Naive thymus-derived CD4-positive, alpha-beta T cell (primary cell): ENCODE measurements at regions not wholly inside any gene's neighbourhood (a gene's known extent, or its start where the extent isn't known, plus 50 kb on each side); places are given as distances from the start of the nearest gene placed in this dataset.

Experiments
- ATAC-seq: fragments of 150-1000 bp; cut with Tn5 transposase; 2 replicates; pipeline ENCODE4 v1.10.0; 2021; ENCODE audit warnings: mild to moderate bottlenecking, moderate library complexity
- CTCF ChIA-PET: fragments of 350-600 bp; sonication (Branson Sonifier 250); formaldehyde crosslinking; loops from one replicate; lab custom pipeline; 2021; ENCODE audit warnings: antibody characterized with exemption; lab: Charles Lee
- POLR2A ChIA-PET: fragments of 350-600 bp; sonication (Branson Sonifier 250); formaldehyde crosslinking; loops from one replicate; lab custom pipeline; 2021; ENCODE audit warnings: antibody characterized with exemption, inconsistent platforms; lab: Charles Lee
- DNase-seq, 9 donors: peaks; one replicate each; pipeline versions ENCODE4 v3.0.0 to v3.0.0-alpha.2; 2020 to 2022; ENCODE audit warnings: mixed read lengths in 1 of 9
- H3K27ac ChIP-seq: one replicate; pipeline ENCODE4 v1.7.0; 2013; ENCODE audit warnings: mild to moderate bottlenecking, low read depth, low read length, moderate library complexity
- H3K27me3 ChIP-seq, 2 donors: one replicate each; pipeline ENCODE4 v1.7.0; 2013; ENCODE audit warnings: low read length in 2 of 2, mild to moderate bottlenecking in 2 of 2, moderate library complexity in 2 of 2; ENCODE audit not compliant: control insufficient read depth in 2 of 2, insufficient read depth in 2 of 2
- H3K36me3 ChIP-seq, 3 experiments: 1 replicate in 2 of 3; 2 replicates in 1 of 3; pipeline ENCODE4 v1.7.0; 2013; ENCODE audit warnings: low read length in 3 of 3, mild to moderate bottlenecking in 3 of 3, moderate library complexity in 1 of 3; ENCODE audit not compliant: insufficient read depth in 3 of 3, control insufficient read depth in 2 of 3
- H3K4me1 ChIP-seq, 2 donors: one replicate each; pipeline ENCODE4 v1.7.0; 2013; ENCODE audit warnings: low read length in 2 of 2, mild to moderate bottlenecking in 2 of 2, moderate library complexity in 1 of 2; ENCODE audit not compliant: control insufficient read depth in 2 of 2, insufficient read depth in 2 of 2
- H3K4me3 ChIP-seq: 2 replicates; pipeline ENCODE4 v1.7.0; 2013; ENCODE audit warnings: mild to moderate bottlenecking, low read length
- H3K9me3 ChIP-seq, 3 experiments: 1 replicate in 2 of 3; 2 replicates in 1 of 3; pipeline ENCODE4 v1.7.0; 2013; ENCODE audit warnings: low read length in 3 of 3; ENCODE audit not compliant: control insufficient read depth in 2 of 3
- H3K27ac Mint-ChIP-seq, 9 donors: one replicate each; pipeline ENCODE4 v1.8.0; 2020 to 2022; ENCODE audit warnings: mixed read lengths in 9 of 9, mild to moderate bottlenecking in 8 of 9, moderate library complexity in 5 of 9, inconsistent platforms in 2 of 9
- H3K27me3 Mint-ChIP-seq, 5 donors: one replicate each; pipeline ENCODE4 v1.8.0; 2021 to 2022; ENCODE audit warnings: mixed read lengths in 5 of 5, mild to moderate bottlenecking in 1 of 5
- H3K36me3 Mint-ChIP-seq, 5 donors: one replicate each; pipeline ENCODE4 v1.8.0; 2020 to 2022; ENCODE audit warnings: mixed read lengths in 5 of 5, mild to moderate bottlenecking in 3 of 5, inconsistent platforms in 1 of 5
- H3K4me1 Mint-ChIP-seq, 7 donors: one replicate each; pipeline ENCODE4 v1.8.0; 2020 to 2022; ENCODE audit warnings: mixed read lengths in 7 of 7, mild to moderate bottlenecking in 3 of 7, inconsistent platforms in 1 of 7
- H3K4me3 Mint-ChIP-seq, 10 donors: one replicate each; pipeline ENCODE4 v1.8.0; 2020 to 2022; ENCODE audit warnings: mild to moderate bottlenecking in 10 of 10, mixed read lengths in 10 of 10, moderate library complexity in 6 of 10, inconsistent platforms in 2 of 10
- H3K9me3 Mint-ChIP-seq, 11 donors: one replicate each; pipeline ENCODE4 v1.8.0; 2020 to 2022; ENCODE audit warnings: mixed read lengths in 11 of 11, mild to moderate bottlenecking in 4 of 11, inconsistent platforms in 1 of 11, moderate library complexity in 1 of 11
- intact Hi-C, 2 donors: fragments of 100-400 bp; cut with micrococcal nuclease; formaldehyde crosslinking; loops; one replicate each; pipeline ENCODE4 v1.15.1; 2023

DNA sequence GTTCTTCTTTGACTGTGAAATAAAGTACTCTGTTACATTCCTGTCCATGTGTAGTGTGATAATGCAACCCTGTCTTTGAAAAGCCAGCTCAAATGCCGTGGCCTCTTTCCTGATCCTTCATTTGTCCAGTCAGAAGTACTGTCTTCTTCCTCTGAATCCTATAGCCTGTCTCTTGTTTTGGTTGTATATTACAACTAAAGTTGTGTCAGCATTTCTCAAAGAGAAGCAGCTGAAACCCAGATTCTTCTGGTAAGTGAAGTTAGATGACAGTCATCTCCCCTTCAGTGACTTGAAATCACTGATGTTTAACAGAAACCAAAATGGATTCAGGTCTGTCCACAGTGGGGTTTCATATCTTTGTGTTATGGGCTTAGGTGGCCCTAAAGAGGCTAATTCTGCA lies 196.2 kb downstream of the PCSK1 start:
- H3K27me3 ChIP-seq = no peaks in the 10 kb centered on the region
- H3K4me1 Mint-ChIP-seq = no peaks in the 10 kb centered on the region
- H3K4me3 ChIP-seq = no peak overlapping the region
- no peaks in the 10 kb centered on the region for H3K36me3 Mint-ChIP-seq
- H3K27ac Mint-ChIP-seq = no peak overlapping the region
- peaks cover 0 to 23% (median 17%) of the 10 kb centered on the region in 5 donors for H3K27me3 Mint-ChIP-seq
- no peak for DNase-seq
- ATAC-seq = no peak
- CTCF ChIA-PET = no interaction called here
- no peak overlapping the region for H3K4me3 Mint-ChIP-seq
- H3K36me3 ChIP-seq = no peaks in the 10 kb centered on the region
- POLR2A ChIA-PET = no interaction called here
- H3K4me1 ChIP-seq = no peaks in the 10 kb centered on the region
- H3K9me3 ChIP-seq = no peaks in the 10 kb centered on the region
- intact Hi-C loops = no loop called here
- H3K9me3 Mint-ChIP-seq = peaks cover 0 to 2% (median 0%) of the 10 kb centered on the region in 11 donors
- H3K27ac ChIP-seq = no peak overlapping the region

DNA sequence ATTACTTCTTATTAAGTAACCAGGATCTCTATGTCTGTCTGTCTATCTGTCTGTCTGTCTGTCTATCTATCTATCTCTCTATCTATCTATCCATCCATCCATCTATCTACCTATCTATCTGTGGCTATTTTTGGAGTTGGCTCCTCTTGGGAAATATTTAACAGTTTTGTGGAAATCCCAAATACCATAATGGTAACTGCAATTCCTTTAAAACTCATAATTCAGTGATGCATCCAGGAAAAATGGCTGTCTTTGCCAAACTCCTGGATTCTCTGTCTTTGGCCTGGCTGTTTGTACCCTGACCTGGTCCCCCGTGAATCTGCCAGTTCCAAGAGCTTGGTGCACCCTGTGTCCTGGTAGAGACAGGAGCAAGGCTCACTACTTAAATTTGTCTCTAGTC lies 197.0 kb downstream of the PCSK1 start:
- ChIA-PET CTCF (interaction anchor here (0.6 kb wide), 1 partner anchor 366 kb away, joined by 3 read pairs; no protein-coding TSS in a partner anchor), POLR2A (no interaction called here)
- no peaks in the 10 kb centered on the region for H3K9me3 ChIP-seq
- Mint-ChIP-seq H3K4me3 (no peak overlapping the region), H3K9me3 (no peaks in the 10 kb centered on the region), H3K27ac (no peak overlapping the region), H3K27me3 (peaks cover 0 to 24% (median 21%) of the 10 kb centered on the region in 5 donors), H3K36me3 (no peaks in the 10 kb centered on the region), H3K4me1 (no peaks in the 10 kb centered on the region)
- no peak overlapping the region for H3K27ac ChIP-seq
- H3K36me3 ChIP-seq = no peaks in the 10 kb centered on the region
- no peak for ATAC-seq
- no peaks in the 10 kb centered on the region for H3K27me3 ChIP-seq
- H3K4me1 ChIP-seq = no peaks in the 10 kb centered on the region
- intact Hi-C loops = no loop called here
- DNase-seq = no peak
- H3K4me3 ChIP-seq = no peak overlapping the region

DNA sequence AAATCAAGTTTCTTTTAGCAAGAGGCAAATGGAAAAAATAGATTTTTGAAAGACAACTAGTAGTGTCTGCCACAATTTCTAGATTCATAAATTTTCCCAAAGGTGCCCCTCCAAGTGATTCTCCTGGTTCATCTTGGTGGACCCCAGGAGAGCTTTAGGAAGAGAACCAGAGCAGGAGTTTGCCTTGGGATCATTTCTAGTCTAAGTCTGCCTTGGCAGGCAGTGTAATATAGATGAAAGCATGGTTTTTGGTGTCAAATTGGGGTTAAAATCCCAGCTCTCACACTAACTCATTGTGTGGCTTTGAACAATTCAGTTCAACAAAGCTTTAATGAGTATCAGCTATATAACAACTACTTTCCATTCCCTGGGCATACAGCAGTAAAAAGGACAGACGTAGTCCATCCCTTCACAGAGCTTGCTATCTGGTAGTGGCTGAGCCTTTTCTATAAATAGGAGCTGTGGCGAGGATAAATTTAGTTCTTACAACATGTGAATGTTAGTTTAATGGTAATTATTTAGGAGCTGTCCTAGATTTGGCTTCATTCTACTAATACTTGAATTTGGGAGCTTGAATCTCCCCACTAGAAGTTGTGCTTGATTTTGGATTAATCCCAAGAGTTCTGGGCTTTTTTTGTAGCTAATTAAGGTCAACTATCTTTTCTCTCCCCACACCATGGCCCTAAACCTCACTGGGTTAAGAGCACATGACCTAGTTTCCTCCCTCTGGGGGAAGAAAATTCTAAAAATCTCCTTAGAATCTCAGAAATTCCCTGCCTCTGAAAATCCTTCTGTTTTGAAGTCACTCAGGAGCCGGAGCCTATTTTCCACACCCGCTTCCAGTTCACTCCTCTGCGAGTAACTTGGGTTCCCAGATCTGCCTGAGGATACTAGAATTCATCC lies 197.8 kb downstream of the PCSK1 start:
- ATAC-seq = no peak
- no peaks in the 10 kb centered on the region for H3K4me1 Mint-ChIP-seq

DNA sequence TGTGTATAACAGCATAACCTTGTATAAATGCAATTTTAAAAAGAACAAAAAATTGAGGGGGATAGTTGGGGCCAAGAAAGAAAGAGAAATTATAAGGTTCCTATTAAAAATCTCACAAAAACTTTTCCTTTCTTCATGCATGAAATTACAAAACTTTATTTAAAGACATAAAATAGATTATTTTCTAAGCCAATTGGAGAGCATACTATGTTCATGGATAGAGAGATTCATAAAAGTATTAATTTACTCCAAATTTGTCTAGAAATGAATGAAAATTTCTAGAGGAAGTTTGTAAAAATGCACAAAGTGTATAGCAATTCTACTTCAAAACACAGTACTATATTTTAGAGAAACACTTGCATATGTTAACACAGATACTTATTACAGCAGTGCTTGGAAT lies 200.4 kb downstream of the PCSK1 start:
- Histone ChIP-seq H3K27me3 (no peaks in the 10 kb centered on the region), H3K4me3 (no peak overlapping the region), H3K36me3 (no peaks in the 10 kb centered on the region), H3K27ac (no peak overlapping the region), H3K9me3 (no peaks in the 10 kb centered on the region), H3K4me1 (no peaks in the 10 kb centered on the region)
- DNase-seq (no peak), ATAC-seq (no peak)
- H3K27ac Mint-ChIP-seq = no peak overlapping the region
- H3K4me1 Mint-ChIP-seq = no peaks in the 10 kb centered on the region
- H3K27me3 Mint-ChIP-seq = peaks cover 3 to 34% (median 22%) of the 10 kb centered on the region in 5 donors
- POLR2A ChIA-PET = no interaction called here
- CTCF ChIA-PET = no interaction called here
- H3K4me3 Mint-ChIP-seq = no peak overlapping the region
- intact Hi-C loops = no loop called here
- peaks cover 0 to 3% (median 0%) of the 10 kb centered on the region in 11 donors for H3K9me3 Mint-ChIP-seq
- no peaks in the 10 kb centered on the region for H3K36me3 Mint-ChIP-seq

More for the DNA sequence above, 197.8 kb downstream of the PCSK1 start:
- no peaks in the 10 kb centered on the region for H3K4me1 ChIP-seq
- H3K27me3 ChIP-seq = no peaks in the 10 kb centered on the region
- no peaks in the 10 kb centered on the region for H3K9me3 ChIP-seq
- Mint-ChIP-seq H3K36me3 (no peaks in the 10 kb centered on the region), H3K4me3 (no peak overlapping the region), H3K27ac (no peak overlapping the region), H3K27me3 (peaks cover 3 to 28% (median 21%) of the 10 kb centered on the region in 5 donors), H3K9me3 (peaks cover 0 to 3% (median 0%) of the 10 kb centered on the region in 11 donors)
- ChIA-PET POLR2A (no interaction called here), CTCF (interaction anchor here (0.6 kb wide), 1 partner anchor 367 kb away, joined by 3 read pairs; no protein-coding TSS in a partner anchor)
- intact Hi-C loops = no loop called here
- no peak overlapping the region for H3K27ac ChIP-seq
- no peak overlapping the region for H3K4me3 ChIP-seq
- no peaks in the 10 kb centered on the region for H3K36me3 ChIP-seq
- DNase-seq = no peak

DNA sequence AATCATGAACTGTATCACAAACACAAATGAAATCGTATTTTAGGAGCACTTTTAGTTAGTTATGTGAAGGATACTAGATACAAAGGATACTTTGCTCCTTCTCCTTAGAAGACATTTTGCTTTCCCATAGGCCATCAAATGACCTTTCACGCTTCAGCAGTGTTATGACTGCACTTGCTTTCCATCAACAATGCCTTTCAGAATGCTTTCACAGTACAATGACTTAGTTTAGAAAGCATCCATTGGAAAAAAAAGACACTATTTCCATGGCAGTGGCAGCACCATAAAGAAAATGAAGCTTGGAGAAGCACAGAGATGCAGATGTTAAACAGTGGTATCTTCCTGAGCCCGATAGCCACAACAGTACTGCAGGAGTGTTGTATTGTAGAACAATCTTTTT lies 203.9 kb downstream of the PCSK1 start:
- Histone ChIP-seq H3K4me3 (no peak overlapping the region), H3K9me3 (no peaks in the 10 kb centered on the region), H3K36me3 (no peaks in the 10 kb centered on the region), H3K4me1 (no peaks in the 10 kb centered on the region), H3K27ac (no peak overlapping the region), H3K27me3 (no peaks in the 10 kb centered on the region)
- intact Hi-C loops = no loop called here
- CTCF ChIA-PET = no interaction called here
- no peak for ATAC-seq
- H3K27ac Mint-ChIP-seq = no peak overlapping the region
- no peaks in the 10 kb centered on the region for H3K36me3 Mint-ChIP-seq
- H3K4me3 Mint-ChIP-seq = no peak overlapping the region
- peaks cover 5 to 28% (median 26%) of the 10 kb centered on the region in 5 donors for H3K27me3 Mint-ChIP-seq
- POLR2A ChIA-PET = no interaction called here
- peaks cover 0 to 2% (median 0%) of the 10 kb centered on the region in 7 donors for H3K4me1 Mint-ChIP-seq
- no peak for DNase-seq
- peaks cover 0 to 3% (median 0%) of the 10 kb centered on the region in 11 donors for H3K9me3 Mint-ChIP-seq

DNA sequence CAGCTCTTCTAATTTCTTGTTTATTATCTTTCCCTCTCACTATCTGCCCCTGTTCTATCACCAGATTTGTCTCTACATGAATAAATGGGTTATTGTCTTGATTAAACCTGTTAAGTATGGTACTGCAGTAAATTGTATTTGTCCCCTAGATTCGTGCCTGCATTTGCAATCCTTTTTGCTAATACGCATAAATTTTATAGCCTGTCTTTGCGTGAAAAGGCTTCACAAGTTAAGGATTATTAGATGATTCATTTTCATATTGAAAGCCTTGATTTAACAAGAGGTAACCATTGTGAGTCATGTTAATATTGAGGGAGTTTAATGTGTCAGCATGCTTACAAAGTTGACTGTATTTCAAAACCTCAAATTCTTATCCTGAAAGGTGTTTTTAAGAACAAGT lies 204.6 kb downstream of the PCSK1 start:
- Mint-ChIP-seq H3K4me1 (peaks cover 0 to 2% (median 0%) of the 10 kb centered on the region in 7 donors), H3K27me3 (peaks cover 5 to 29% (median 26%) of the 10 kb centered on the region in 5 donors), H3K36me3 (no peaks in the 10 kb centered on the region), H3K4me3 (no peak overlapping the region), H3K27ac (no peak overlapping the region), H3K9me3 (peaks cover 0 to 3% (median 0%) of the 10 kb centered on the region in 11 donors)
- DNase-seq (no peak), ATAC-seq (no peak)
- intact Hi-C loops = no loop called here
- no peaks in the 10 kb centered on the region for H3K36me3 ChIP-seq
- no peak overlapping the region for H3K4me3 ChIP-seq
- ChIA-PET POLR2A (no interaction called here), CTCF (no interaction called here)
- H3K9me3 ChIP-seq = no peaks in the 10 kb centered on the region
- H3K4me1 ChIP-seq = no peaks in the 10 kb centered on the region
- no peaks in the 10 kb centered on the region for H3K27me3 ChIP-seq
- no peak overlapping the region for H3K27ac ChIP-seq

DNA sequence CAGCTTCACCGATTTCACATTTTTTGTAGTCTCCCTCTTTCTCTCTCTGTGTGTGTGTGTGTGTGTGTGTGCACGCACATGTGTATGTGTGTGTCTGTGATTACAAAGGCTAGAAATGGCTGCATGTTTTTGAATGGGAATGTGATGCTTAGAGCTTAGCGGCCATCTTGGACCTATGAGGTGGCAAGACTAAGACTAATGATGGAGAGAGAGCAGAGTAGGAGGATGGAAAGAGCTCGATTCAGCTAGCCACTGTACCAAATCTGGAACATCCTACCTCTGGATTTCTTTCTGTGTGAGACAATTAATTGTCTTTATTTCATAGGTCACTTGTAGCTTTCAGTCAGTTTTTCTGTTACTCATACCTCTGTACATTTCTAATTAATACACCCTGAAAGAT lies 205.1 kb downstream of the PCSK1 start:
- Mint-ChIP-seq H3K36me3 (no peaks in the 10 kb centered on the region), H3K27me3 (peaks cover 5 to 30% (median 26%) of the 10 kb centered on the region in 5 donors), H3K4me3 (no peak overlapping the region), H3K9me3 (peaks cover 0 to 3% (median 0%) of the 10 kb centered on the region in 11 donors), H3K27ac (no peak overlapping the region), H3K4me1 (peaks cover 0 to 2% (median 0%) of the 10 kb centered on the region in 7 donors)
- ATAC-seq (no peak), DNase-seq (no peak)
- intact Hi-C loops = no loop called here
- no peak overlapping the region for H3K27ac ChIP-seq
- H3K4me3 ChIP-seq = no peak overlapping the region
- POLR2A ChIA-PET = no interaction called here
- H3K4me1 ChIP-seq = no peaks in the 10 kb centered on the region
- CTCF ChIA-PET = no interaction called here
- H3K36me3 ChIP-seq = no peaks in the 10 kb centered on the region
- H3K27me3 ChIP-seq = no peaks in the 10 kb centered on the region
- H3K9me3 ChIP-seq = no peaks in the 10 kb centered on the region
